CD14-positive monocyte (primary cell): ENCODE measurements at regions not wholly inside any gene's neighbourhood (a gene's known extent, or its start where the extent isn't known, plus 50 kb on each side); places are given as distances from the start of the nearest gene placed in this dataset.

Source experiments
- DNase-seq, 3 donors: peaks; one replicate each; pipeline ENCODE4 v3.0.0-alpha.2; 2011 to 2022
- H2AFZ ChIP-seq: 2 replicates; pipeline ENCODE4 v1.6.0; 2012; ENCODE audit warnings: mild to moderate bottlenecking, low read depth, low read length, inconsistent platforms; ENCODE audit not compliant: insufficient read depth, poor library complexity, severe bottlenecking
- H3K27ac ChIP-seq, 2 donors: 1 replicate in 1 of 2; 2 replicates in 1 of 2; pipeline ENCODE4 v1.5.1; 2012 to 2013; ENCODE audit warnings: low read length in 2 of 2, control low read depth in 1 of 2, inconsistent platforms in 1 of 2, low read depth in 1 of 2, mild to moderate bottlenecking in 1 of 2
- H3K27me3 ChIP-seq, 2 donors: one replicate each; pipeline versions ENCODE4 v1.6.0 to v1.6.1; 2011 to 2013; ENCODE audit warnings: low read length in 2 of 2; ENCODE audit not compliant: control insufficient read depth in 2 of 2, insufficient read depth in 2 of 2
- H3K36me3 ChIP-seq, 2 donors: replicated peaks in 1 of 2; 1 replicate in 1 of 2; 2 replicates in 1 of 2; pipeline versions ENCODE4 v1.5.1 to v1.6.1; 2012 to 2013; ENCODE audit warnings: low read length in 2 of 2, control low read depth in 1 of 2, inconsistent platforms in 1 of 2, mild to moderate bottlenecking in 1 of 2; ENCODE audit not compliant: insufficient read depth in 2 of 2, control insufficient read depth in 1 of 2
- H3K4me1 ChIP-seq, 2 donors: 1 replicate in 1 of 2; 2 replicates in 1 of 2; pipeline versions ENCODE4 v1.5.1 to v1.6.1; 2012 to 2013; ENCODE audit warnings: low read length in 2 of 2, control low read depth in 1 of 2, inconsistent platforms in 1 of 2, mild to moderate bottlenecking in 1 of 2, moderate library complexity in 1 of 2; ENCODE audit not compliant: insufficient read depth in 2 of 2, control insufficient read depth in 1 of 2
- H3K4me2 ChIP-seq: replicated peaks from 2 replicates; pipeline ENCODE3; 2012; ENCODE audit warnings: low read length, moderate library complexity, mild to moderate bottlenecking; ENCODE audit not compliant: poor library complexity, severe bottlenecking; ENCODE audit errors: extremely low read depth
- H3K4me3 ChIP-seq, 3 experiments: fragments of 200-600 bp in 1 of 3; sonication (generic) in 1 of 3; replicated peaks in 1 of 3; 1 replicate in 2 of 3; 2 replicates in 1 of 3; pipeline ENCODE4 v1.5.1; 2011 to 2013; ENCODE audit warnings: low read length in 3 of 3, mild to moderate bottlenecking in 3 of 3, control low read depth in 2 of 3, low read depth in 2 of 3, inconsistent platforms in 1 of 3, moderate library complexity in 1 of 3
- H3K79me2 ChIP-seq: 2 replicates; pipeline ENCODE4 v1.6.0; 2012; ENCODE audit warnings: mild to moderate bottlenecking, control low read depth, inconsistent platforms, low read length, moderate library complexity; ENCODE audit not compliant: insufficient read depth
- H3K9ac ChIP-seq: 2 replicates; pipeline ENCODE4 v1.6.0; 2017; ENCODE audit warnings: low read length, mild to moderate bottlenecking; ENCODE audit not compliant: insufficient read depth, poor library complexity, severe bottlenecking
- H3K9me3 ChIP-seq, 2 donors: replicated peaks in 1 of 2; 1 replicate in 1 of 2; 2 replicates in 1 of 2; pipeline versions ENCODE4 v1.5.1 to v1.6.1; 2012 to 2013; ENCODE audit warnings: low read length in 2 of 2, control low read depth in 1 of 2; ENCODE audit not compliant: control insufficient read depth in 1 of 2, insufficient read depth in 1 of 2
- H4K20me1 ChIP-seq: 2 replicates; pipeline ENCODE4 v1.6.0; 2012; ENCODE audit warnings: mild to moderate bottlenecking, low read length, control low read depth, moderate library complexity; ENCODE audit not compliant: insufficient read depth
- H3K27ac Mint-ChIP-seq, 7 donors: one replicate each; pipeline ENCODE4 v1.8.0; 2020; ENCODE audit warnings: mild to moderate bottlenecking in 7 of 7, mixed read lengths in 7 of 7, moderate library complexity in 6 of 7, inconsistent platforms in 2 of 7
- H3K27me3 Mint-ChIP-seq, 3 donors: one replicate each; pipeline ENCODE4 v1.8.0; 2021 to 2022; ENCODE audit warnings: low read depth in 3 of 3, mild to moderate bottlenecking in 3 of 3, mixed read lengths in 3 of 3, moderate library complexity in 3 of 3, inconsistent platforms in 1 of 3
- H3K36me3 Mint-ChIP-seq, 2 donors: one replicate each; pipeline ENCODE4 v1.8.0; 2020; ENCODE audit warnings: mixed read lengths in 2 of 2, inconsistent platforms in 1 of 2, mild to moderate bottlenecking in 1 of 2
- H3K4me1 Mint-ChIP-seq: one replicate; pipeline ENCODE4 v1.8.0; 2020; ENCODE audit warnings: mild to moderate bottlenecking, mixed read lengths
- H3K4me3 Mint-ChIP-seq, 2 donors: one replicate each; pipeline ENCODE4 v1.8.0; 2020; ENCODE audit warnings: mild to moderate bottlenecking in 2 of 2, mixed read lengths in 2 of 2, moderate library complexity in 1 of 2
- H3K9me3 Mint-ChIP-seq, 7 donors: one replicate each; pipeline ENCODE4 v1.8.0; 2020 to 2022; ENCODE audit warnings: mixed read lengths in 7 of 7, mild to moderate bottlenecking in 6 of 7, moderate library complexity in 6 of 7, inconsistent platforms in 2 of 7
- WGBS: methylation state at CpG from one replicate; pipeline ENCODE4 v1.1.5; 2013; ENCODE audit warnings: missing lambda C conversion rate; ENCODE audit not compliant: insufficient coverage; 5-methylcytosine and 5-hydroxymethylcytosine counted together
- intact Hi-C, 2 donors: fragments of 100-400 bp; cut with micrococcal nuclease; formaldehyde crosslinking; loops; one replicate each; pipeline versions ENCODE4 v1.15.0 to v1.15.1; 2023
- TF ChIP-seq, protein P1 (sequence below): fragments of 200-600 bp; IDR thresholded peaks from one replicate; pipeline ENCODE4 v1.8.0; 2022; ENCODE audit warnings: antibody characterized with exemption, mild to moderate bottlenecking

DNA sequence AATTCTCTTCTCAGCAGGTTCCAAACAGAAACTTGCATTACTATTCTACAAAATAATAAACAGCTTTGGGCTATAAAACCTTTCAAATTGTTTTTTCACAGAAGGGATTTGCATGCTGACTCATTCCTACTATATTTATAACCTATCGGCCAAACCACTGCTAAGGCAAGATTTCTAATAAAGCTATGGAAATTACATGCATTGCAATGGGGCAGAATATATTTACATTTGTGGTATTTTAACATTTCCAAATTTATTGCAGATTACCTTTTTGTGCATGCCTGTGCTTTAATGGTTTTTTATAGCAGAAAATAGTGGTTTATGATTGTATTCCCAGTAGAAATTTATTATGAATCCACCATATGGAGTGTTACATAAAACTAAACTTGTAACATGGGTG, 69.0 kb upstream of the NPVF start:
- no peaks in the 10 kb centered on the region for H3K4me1 ChIP-seq
- H4K20me1 ChIP-seq: no peaks in the 10 kb centered on the region
- H3K27me3 ChIP-seq: no peaks in the 10 kb centered on the region
- WGBS: no CpG with 5 or more reads among the region's 1 CpG
- H3K4me2 ChIP-seq: no peak overlapping the region
- intact Hi-C loops: no loop called here
- no peak overlapping the region for H3K9ac ChIP-seq
- H3K36me3 ChIP-seq: no peaks in the 10 kb centered on the region
- H3K4me1 Mint-ChIP-seq: no peaks in the 10 kb centered on the region
- no peak overlapping the region for H3K4me3 ChIP-seq
- no peak overlapping the region for H3K27ac ChIP-seq
- no peaks in the 10 kb centered on the region for H3K79me2 ChIP-seq
- no peaks in the 10 kb centered on the region for H3K9me3 ChIP-seq
- TF ChIP-seq, protein P1, sequence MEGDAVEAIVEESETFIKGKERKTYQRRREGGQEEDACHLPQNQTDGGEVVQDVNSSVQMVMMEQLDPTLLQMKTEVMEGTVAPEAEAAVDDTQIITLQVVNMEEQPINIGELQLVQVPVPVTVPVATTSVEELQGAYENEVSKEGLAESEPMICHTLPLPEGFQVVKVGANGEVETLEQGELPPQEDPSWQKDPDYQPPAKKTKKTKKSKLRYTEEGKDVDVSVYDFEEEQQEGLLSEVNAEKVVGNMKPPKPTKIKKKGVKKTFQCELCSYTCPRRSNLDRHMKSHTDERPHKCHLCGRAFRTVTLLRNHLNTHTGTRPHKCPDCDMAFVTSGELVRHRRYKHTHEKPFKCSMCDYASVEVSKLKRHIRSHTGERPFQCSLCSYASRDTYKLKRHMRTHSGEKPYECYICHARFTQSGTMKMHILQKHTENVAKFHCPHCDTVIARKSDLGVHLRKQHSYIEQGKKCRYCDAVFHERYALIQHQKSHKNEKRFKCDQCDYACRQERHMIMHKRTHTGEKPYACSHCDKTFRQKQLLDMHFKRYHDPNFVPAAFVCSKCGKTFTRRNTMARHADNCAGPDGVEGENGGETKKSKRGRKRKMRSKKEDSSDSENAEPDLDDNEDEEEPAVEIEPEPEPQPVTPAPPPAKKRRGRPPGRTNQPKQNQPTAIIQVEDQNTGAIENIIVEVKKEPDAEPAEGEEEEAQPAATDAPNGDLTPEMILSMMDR: no peak
- no peaks in the 10 kb centered on the region for H3K36me3 Mint-ChIP-seq
- no peak overlapping the region for H3K27ac Mint-ChIP-seq
- DNase-seq: no peak
- peaks cover 0 to 2% (median 1%) of the 10 kb centered on the region in 3 donors for H3K27me3 Mint-ChIP-seq
- peaks cover 0 to 3% (median 0%) of the 10 kb centered on the region in 7 donors for H3K9me3 Mint-ChIP-seq
- H2AFZ ChIP-seq: no peak overlapping the region
- no peak overlapping the region for H3K4me3 Mint-ChIP-seq

DNA sequence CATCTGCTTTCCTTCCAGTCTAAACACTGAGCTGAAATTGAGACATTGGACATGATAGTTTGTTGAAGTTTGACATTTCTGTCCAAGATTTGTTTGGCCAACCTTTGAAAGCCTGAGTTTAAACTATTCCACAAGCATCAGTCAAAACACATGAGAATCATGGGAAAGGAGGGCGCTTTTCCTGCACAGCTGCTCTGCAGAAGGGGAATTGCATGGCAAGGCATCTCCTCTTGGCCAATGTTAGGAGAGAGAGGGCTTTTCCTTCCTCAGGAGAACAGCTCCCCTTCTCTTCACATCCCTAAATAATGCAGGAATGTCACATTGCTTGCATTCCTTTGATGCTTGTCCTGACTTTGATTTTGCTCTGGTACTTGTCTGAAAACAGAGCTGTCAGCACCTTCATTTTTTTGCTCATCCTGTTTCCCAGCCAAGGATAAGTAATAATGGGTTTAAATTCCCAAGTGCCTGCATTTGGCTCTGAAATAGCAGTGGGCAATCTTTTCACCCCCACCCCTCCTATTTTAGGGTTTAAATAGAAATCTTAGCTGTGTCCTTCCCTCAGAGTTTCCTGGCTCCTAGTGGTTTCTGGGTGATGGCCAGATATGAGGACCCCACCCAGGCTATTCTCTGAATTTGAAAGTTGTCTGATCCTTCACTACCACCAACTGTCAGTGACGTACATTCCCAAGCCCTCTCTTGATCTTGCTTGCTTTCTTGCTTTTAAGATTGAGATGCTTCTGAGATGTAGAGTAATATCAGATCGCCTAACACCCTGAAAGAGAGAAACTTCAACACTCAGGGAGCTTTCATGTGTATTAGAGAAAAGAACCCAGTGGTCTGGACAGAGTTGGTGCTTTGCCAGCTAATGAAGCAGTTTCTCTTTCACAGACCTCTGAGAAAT, 75.2 kb upstream of the NPVF start:
- Histone ChIP-seq H3K4me3 (no peak overlapping the region), H3K4me2 (no peak overlapping the region), H2AFZ (no peak overlapping the region), H3K9ac (no peak overlapping the region), H3K9me3 (no peaks in the 10 kb centered on the region), H4K20me1 (no peaks in the 10 kb centered on the region), H3K4me1 (no peaks in the 10 kb centered on the region), H3K27ac (no peak overlapping the region), H3K27me3 (no peaks in the 10 kb centered on the region), H3K36me3 (no peaks in the 10 kb centered on the region), H3K79me2 (no peaks in the 10 kb centered on the region)
- no CpG with 5 or more reads among the region's 3 CpGs for WGBS
- intact Hi-C loops: no loop called here
- Mint-ChIP-seq H3K4me1 (no peaks in the 10 kb centered on the region), H3K27ac (no peak overlapping the region), H3K27me3 (peaks cover 4 to 10% (median 4%) of the 10 kb centered on the region in 3 donors), H3K4me3 (no peak overlapping the region), H3K36me3 (no peaks in the 10 kb centered on the region), H3K9me3 (peaks cover 0 to 2% (median 0%) of the 10 kb centered on the region in 7 donors)
- TF ChIP-seq, protein P1: no peak
- DNase-seq: no peak
